H9 (cell line): ENCODE measurements at regions not wholly inside any gene's neighbourhood (a gene's known extent, or its start where the extent isn't known, plus 50 kb on each side); places are given as distances from the start of the nearest gene placed in this dataset.
"Not testable (repeated sequence)": the region's sequence is repeated elsewhere in the genome, so short reads cannot be mapped to it uniquely, and the experiment has no call there.

Experiments
- DNase-seq: peaks from one replicate; pipeline ENCODE4 v3.0.0-alpha.2; 2017
- H2AFZ ChIP-seq: one replicate; pipeline ENCODE4 v1.6.1; 2013; ENCODE audit warnings: mild to moderate bottlenecking, low read length, control low read depth, moderate library complexity
- H2AK5ac ChIP-seq: 2 replicates; pipeline ENCODE4 v1.6.1; 2013; ENCODE audit warnings: low read length, control low read depth, mixed read lengths; ENCODE audit not compliant: insufficient read length
- H2BK120ac ChIP-seq: one replicate; pipeline ENCODE4 v1.6.1; 2013; ENCODE audit warnings: low read depth, mild to moderate bottlenecking, low read length, control low read depth, inconsistent platforms; ENCODE audit not compliant: poor library complexity, severe bottlenecking
- H2BK12ac ChIP-seq: 2 replicates; pipeline ENCODE4 v1.6.1; 2013; ENCODE audit warnings: low read length, control low read depth, mixed read lengths, low read depth; ENCODE audit not compliant: insufficient read length
- H2BK15ac ChIP-seq: 2 replicates; pipeline ENCODE4 v1.6.1; 2013; ENCODE audit warnings: low read depth, low read length, control low read depth
- H2BK20ac ChIP-seq: one replicate; pipeline ENCODE4 v1.6.1; 2013; ENCODE audit warnings: low read depth, mild to moderate bottlenecking, low read length, control low read depth, inconsistent platforms; ENCODE audit not compliant: poor library complexity, severe bottlenecking
- H2BK5ac ChIP-seq: 2 replicates; pipeline ENCODE4 v1.6.1; 2013; ENCODE audit warnings: low read length, control low read depth, mixed read lengths; ENCODE audit not compliant: insufficient read length
- H3K14ac ChIP-seq: 2 replicates; pipeline ENCODE4 v1.6.1; 2013; ENCODE audit warnings: low read length, control low read depth; ENCODE audit not compliant: insufficient read depth
- H3K18ac ChIP-seq: 2 replicates; pipeline ENCODE4 v1.6.1; 2013; ENCODE audit warnings: low read depth, mild to moderate bottlenecking, mixed read lengths, low read length, control low read depth; ENCODE audit not compliant: insufficient read length
- H3K23ac ChIP-seq: 2 replicates; pipeline ENCODE4 v1.6.1; 2013; ENCODE audit warnings: low read length, control low read depth, mixed read lengths, low read depth; ENCODE audit not compliant: insufficient read length
- H3K23me2 ChIP-seq: 2 replicates; pipeline ENCODE4 v1.6.1; 2013; ENCODE audit warnings: low read depth, mild to moderate bottlenecking, mixed read lengths, low read length, control low read depth; ENCODE audit not compliant: insufficient read length, poor library complexity, severe bottlenecking
- H3K27ac ChIP-seq: 2 replicates; pipeline ENCODE4 v1.5.1; 2013; ENCODE audit warnings: low read length, control low read depth, mixed read lengths, low read depth; ENCODE audit not compliant: insufficient read length
- H3K27me3 ChIP-seq: 2 replicates; pipeline ENCODE4 v1.6.1; 2013; ENCODE audit warnings: low read length, control low read depth, inconsistent platforms; ENCODE audit not compliant: insufficient read depth
- H3K4ac ChIP-seq: 2 replicates; pipeline ENCODE4 v1.6.1; 2013; ENCODE audit warnings: low read depth, mild to moderate bottlenecking, control low read depth, inconsistent platforms, low read length, moderate library complexity
- H3K4me1 ChIP-seq: 2 replicates; pipeline ENCODE4 v1.6.1; 2013; ENCODE audit warnings: low read length, control low read depth, inconsistent platforms; ENCODE audit not compliant: insufficient read depth
- H3K4me2 ChIP-seq: 2 replicates; pipeline ENCODE4 v1.6.1; 2013; ENCODE audit warnings: low read length, control low read depth, mixed read lengths; ENCODE audit not compliant: insufficient read length, insufficient read depth
- H3K56ac ChIP-seq: 2 replicates; pipeline ENCODE4 v1.6.1; 2013; ENCODE audit warnings: low read depth, mild to moderate bottlenecking, mixed read lengths, low read length, control low read depth; ENCODE audit not compliant: insufficient read length
- H3K79me1 ChIP-seq: 2 replicates; pipeline ENCODE4 v1.6.1; 2013; ENCODE audit warnings: low read depth, mild to moderate bottlenecking, moderate library complexity, low read length, control low read depth, inconsistent platforms; ENCODE audit not compliant: insufficient read depth, poor library complexity, severe bottlenecking
- H3K79me2 ChIP-seq: 2 replicates; pipeline ENCODE4 v1.6.1; 2013; ENCODE audit warnings: low read length, control low read depth, inconsistent platforms; ENCODE audit not compliant: insufficient read depth
- H3K9ac ChIP-seq: 2 replicates; pipeline ENCODE4 v1.6.1; 2013; ENCODE audit warnings: low read length, control low read depth, mixed read lengths; ENCODE audit not compliant: insufficient read length; ENCODE audit errors: extremely low read depth
- H3K9me3 ChIP-seq: one replicate; pipeline ENCODE4 v1.6.1; 2013; ENCODE audit warnings: low read depth, low read length, inconsistent platforms; ENCODE audit not compliant: control insufficient read depth
- H3T11ph ChIP-seq: one replicate; pipeline ENCODE4 v1.6.1; 2013; ENCODE audit warnings: mild to moderate bottlenecking, low read length, control low read depth, inconsistent platforms
- H4K20me1 ChIP-seq: one replicate; pipeline ENCODE4 v1.6.1; 2013; ENCODE audit not compliant: control insufficient read depth, insufficient read length, insufficient read depth
- H4K5ac ChIP-seq: 2 replicates; pipeline ENCODE4 v1.6.1; 2013; ENCODE audit warnings: low read depth, mild to moderate bottlenecking, mixed read lengths, low read length, control low read depth; ENCODE audit not compliant: insufficient read length
- H4K8ac ChIP-seq: replicated peaks from 2 replicates; pipeline ENCODE4 v1.6.1; 2013; ENCODE audit warnings: low read length, control low read depth, mixed read lengths, low read depth; ENCODE audit not compliant: insufficient read length
- H4K91ac ChIP-seq: 2 replicates; pipeline ENCODE4 v1.6.1; 2013; ENCODE audit warnings: low read depth, mild to moderate bottlenecking, moderate library complexity, mixed read lengths, low read length, control low read depth; ENCODE audit not compliant: insufficient read length
- H3K27ac Mint-ChIP-seq, 3 experiments: 2 replicates in 2 of 3; 3 replicates in 1 of 3; pipeline ENCODE4 v1.8.0; 2020 to 2021; ENCODE audit warnings: mixed read lengths in 3 of 3, mild to moderate bottlenecking in 1 of 3, moderate library complexity in 1 of 3
- H3K27me3 Mint-ChIP-seq: 2 replicates; pipeline ENCODE4 v1.8.0; 2021; ENCODE audit warnings: low read depth, mild to moderate bottlenecking, moderate library complexity, mixed read lengths
- H3K36me3 Mint-ChIP-seq, 3 experiments: 2 replicates in 2 of 3; 3 replicates in 1 of 3; pipeline ENCODE4 v1.8.0; 2020 to 2021; ENCODE audit warnings: low read depth in 3 of 3, mixed read lengths in 3 of 3; ENCODE audit not compliant: insufficient read depth in 1 of 3
- H3K4me1 Mint-ChIP-seq, 2 experiments: 2 replicates each; pipeline ENCODE4 v1.8.0; 2020; ENCODE audit warnings: mixed read lengths in 2 of 2
- H3K4me3 Mint-ChIP-seq, 2 experiments: 2 replicates in 1 of 2; 3 replicates in 1 of 2; pipeline ENCODE4 v1.8.0; 2020 to 2021; ENCODE audit warnings: mild to moderate bottlenecking in 2 of 2, mixed read lengths in 2 of 2, moderate library complexity in 1 of 2
- H3K9me3 Mint-ChIP-seq, 2 experiments: 2 replicates in 1 of 2; 3 replicates in 1 of 2; pipeline ENCODE4 v1.8.0; 2020; ENCODE audit warnings: mild to moderate bottlenecking in 2 of 2, mixed read lengths in 2 of 2, moderate library complexity in 1 of 2
- WGBS: extraction: QIAGEN DNeasy Blood & Tissue Kit; methylation state at CpG from one replicate; pipeline ENCODE4 v1.1.7; 2013; ENCODE audit warnings: missing lambda C conversion rate, low lambda C conversion rate, mixed read lengths; ENCODE audit not compliant: insufficient read length; ENCODE audit errors: extremely low coverage; 5-methylcytosine and 5-hydroxymethylcytosine counted together
- TF ChIP-seq, protein P1 (sequence below): fragments of 200-600 bp; sonication (generic); conservative IDR thresholded peaks from 3 replicates; pipeline ENCODE4 v1.8.0; 2021; ENCODE audit warnings: antibody characterized with exemption, mild to moderate bottlenecking

DNA sequence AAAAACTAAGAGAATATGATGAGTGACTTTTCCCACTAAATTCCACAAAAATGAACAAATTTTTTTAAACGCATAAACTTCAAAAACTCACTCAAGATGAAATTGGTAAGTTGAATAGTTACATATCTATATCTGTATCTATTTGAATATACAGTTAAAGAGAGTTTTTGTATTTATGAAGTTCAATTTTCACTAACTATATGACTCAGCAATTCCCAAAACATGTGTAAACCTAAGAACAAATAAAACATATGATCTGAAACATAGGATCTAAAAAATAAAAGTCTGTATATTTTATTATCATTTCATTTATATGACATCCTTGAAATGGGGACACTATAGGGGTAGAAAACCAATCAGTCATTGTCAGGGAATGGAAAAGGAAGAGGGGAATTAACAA is 105.7 kb upstream of the SNX7 start:
- Histone ChIP-seq H3K18ac (no peak overlapping the region), H3K27ac (no peak overlapping the region), H4K5ac (no peak overlapping the region), H3K23me2 (no peaks in the 10 kb centered on the region), H3K23ac (no peak overlapping the region), H2BK15ac (no peak overlapping the region), H3K9ac (no peak overlapping the region), H3K4ac (no peak overlapping the region), H3T11ph (no peak overlapping the region), H3K9me3 (no peaks in the 10 kb centered on the region), H2BK5ac (no peak overlapping the region), H3K4me1 (no peaks in the 10 kb centered on the region), H3K79me1 (no peaks in the 10 kb centered on the region), H4K20me1 (no peaks in the 10 kb centered on the region), H4K91ac (no peak overlapping the region), H3K14ac (no peak overlapping the region), H2BK20ac (no peak overlapping the region), H3K56ac (no peak overlapping the region), H3K4me2 (no peak overlapping the region), H2AFZ (no peak overlapping the region), H2BK12ac (no peak overlapping the region), H3K79me2 (no peaks in the 10 kb centered on the region), H4K8ac (no peak overlapping the region), H2BK120ac (no peak overlapping the region), H2AK5ac (no peak overlapping the region), H3K27me3 (no peaks in the 10 kb centered on the region)
- H3K4me1 Mint-ChIP-seq: peaks cover 9 to 15% of the 10 kb centered on the region in 2 experiments
- TF ChIP-seq, protein P1, sequence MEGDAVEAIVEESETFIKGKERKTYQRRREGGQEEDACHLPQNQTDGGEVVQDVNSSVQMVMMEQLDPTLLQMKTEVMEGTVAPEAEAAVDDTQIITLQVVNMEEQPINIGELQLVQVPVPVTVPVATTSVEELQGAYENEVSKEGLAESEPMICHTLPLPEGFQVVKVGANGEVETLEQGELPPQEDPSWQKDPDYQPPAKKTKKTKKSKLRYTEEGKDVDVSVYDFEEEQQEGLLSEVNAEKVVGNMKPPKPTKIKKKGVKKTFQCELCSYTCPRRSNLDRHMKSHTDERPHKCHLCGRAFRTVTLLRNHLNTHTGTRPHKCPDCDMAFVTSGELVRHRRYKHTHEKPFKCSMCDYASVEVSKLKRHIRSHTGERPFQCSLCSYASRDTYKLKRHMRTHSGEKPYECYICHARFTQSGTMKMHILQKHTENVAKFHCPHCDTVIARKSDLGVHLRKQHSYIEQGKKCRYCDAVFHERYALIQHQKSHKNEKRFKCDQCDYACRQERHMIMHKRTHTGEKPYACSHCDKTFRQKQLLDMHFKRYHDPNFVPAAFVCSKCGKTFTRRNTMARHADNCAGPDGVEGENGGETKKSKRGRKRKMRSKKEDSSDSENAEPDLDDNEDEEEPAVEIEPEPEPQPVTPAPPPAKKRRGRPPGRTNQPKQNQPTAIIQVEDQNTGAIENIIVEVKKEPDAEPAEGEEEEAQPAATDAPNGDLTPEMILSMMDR: no peak
- WGBS: no CpG with 5 or more reads among the region's 1 CpG
- H3K27me3 Mint-ChIP-seq: peaks cover 12% of the 10 kb centered on the region
- no peak overlapping the region for H3K27ac Mint-ChIP-seq
- H3K4me3 Mint-ChIP-seq: no peak overlapping the region
- DNase-seq: no peak
- H3K9me3 Mint-ChIP-seq: peaks cover 4 to 5% of the 10 kb centered on the region in 2 experiments; a peak in 4 of 5 replicates
- H3K36me3 Mint-ChIP-seq: peaks cover 0 to 5% (median 0%) of the 10 kb centered on the region in 3 experiments; a peak in 3 of 7 replicates

- not testable (repeated sequence) for H3K23ac ChIP-seq, H2BK20ac ChIP-seq, H2BK12ac ChIP-seq, H2BK15ac ChIP-seq, H2BK120ac ChIP-seq, H3K18ac ChIP-seq, H3K4me3 Mint-ChIP-seq, H3K27me3 ChIP-seq, H2AFZ ChIP-seq, H2AK5ac ChIP-seq, H4K20me1 ChIP-seq, H3K14ac ChIP-seq, H3K27ac ChIP-seq, DNase-seq, H3K79me2 ChIP-seq, H3K9ac ChIP-seq, H3K9me3 Mint-ChIP-seq, H3K4me2 ChIP-seq, H3K4ac ChIP-seq, H3K36me3 Mint-ChIP-seq, H3K9me3 ChIP-seq, H4K5ac ChIP-seq, H2BK5ac ChIP-seq, H4K8ac ChIP-seq, H3K79me1 ChIP-seq, H3K4me1 ChIP-seq, H3K56ac ChIP-seq, H3T11ph ChIP-seq, H3K27ac Mint-ChIP-seq, H4K91ac ChIP-seq, H3K4me1 Mint-ChIP-seq, H3K23me2 ChIP-seq
- peaks cover 12% of the 10 kb centered on the region for H3K27me3 Mint-ChIP-seq
- no CpG with 5 or more reads among the region's 5 CpGs for WGBS
These were observed 108.9 kb upstream of the SNX7 start for GRCh38 chr1:98552576-98553074.
